Fibroblast of mammary gland (primary cell): ENCODE measurements at regions not wholly inside any gene's neighbourhood (a gene's known extent, or its start where the extent isn't known, plus 50 kb on each side); places are given as distances from the start of the nearest gene placed in this dataset.

Experiments used
- DNase-seq: peaks from one replicate; pipeline ENCODE4 v3.0.0-alpha.2; 2010; ENCODE audit warnings: low read depth
- H3K4me3 ChIP-seq: 2 replicates; pipeline ENCODE4 v1.5.1; 2011; ENCODE audit warnings: low read depth, mild to moderate bottlenecking, low read length, moderate library complexity; ENCODE audit not compliant: control insufficient read depth
- CTCF ChIP-seq: conservative IDR thresholded peaks from 2 replicates; pipeline ENCODE4 v1.5.1; 2011; ENCODE audit warnings: low read depth, low read length, inconsistent platforms; ENCODE audit not compliant: control insufficient read depth, insufficient read depth

- no peak overlapping the region for H3K4me3 ChIP-seq
- no peak for TF ChIP-seq CTCF
- DNase-seq, result no peak
Observed at GRCh38 chr1:170376801-170377385, 155.1 kb upstream of the GORAB start.

GRCh38 chr1:170377440-170377839 lies 154.5 kb upstream of the GORAB start:
- TF ChIP-seq CTCF, result no peak
- H3K4me3 ChIP-seq, result no peak overlapping the region
- no peak for DNase-seq

GRCh38 chr1:170377896-170378634 lies 153.9 kb upstream of the GORAB start:
- peak; percentile 60 for DNase-seq
- no peak overlapping the region for H3K4me3 ChIP-seq
- TF ChIP-seq CTCF, result no peak

- TF ChIP-seq CTCF, result no peak
- DNase-seq, result no peak
- H3K4me3 ChIP-seq, result no peak overlapping the region
Observed at GRCh38 chr1:170385750-170386149, 146.2 kb upstream of the GORAB start.

GRCh38 chr1:170388489-170388888 lies 143.5 kb upstream of the GORAB start:
- DNase-seq, result no peak
- no peak overlapping the region for H3K4me3 ChIP-seq
- no peak for TF ChIP-seq CTCF

GRCh38 chr1:170395149-170395548 lies 136.8 kb upstream of the GORAB start:
- H3K4me3 ChIP-seq, result no peak overlapping the region
- no peak for TF ChIP-seq CTCF
- no peak for DNase-seq
